HepG2 (cell line): ENCODE measurements at regions not wholly inside any gene's neighbourhood (a gene's known extent, or its start where the extent isn't known, plus 50 kb on each side); places are given as distances from the start of the nearest gene placed in this dataset.

ENCODE experiments used
- ATAC-seq: fragments of 200-7000 bp; cut with Tn5 transposase; 3 replicates; pipeline ENCODE4 v1.9.1; 2020; ENCODE audit warnings: mild to moderate bottlenecking, moderate library complexity
- BruUV-seq: library from RNA; stranded (reverse); fragments of 400-500 nt; replicated peaks from 2 replicates; lab custom pipeline; 2021; lab: Mats Ljungman, UMichigan
- CTCF ChIA-PET: fragments of 300-600 bp; formaldehyde crosslinking; extraction: SDS; loops from one replicate; lab custom pipeline; 2021; ENCODE audit warnings: low total read pairs, inconsistent platforms, low intra/inter-chr PET ratio; lab: Yijun Ruan, JAX
- POLR2A ChIA-PET: fragments of 350-600 bp; sonication (Branson Sonifier 250); formaldehyde crosslinking; loops from one replicate; lab custom pipeline; 2020; ENCODE audit warnings: antibody characterized with exemption, inconsistent platforms; lab: Yijun Ruan, JAX
- DNase-seq: peaks from one replicate; pipeline ENCODE4 v3.0.0-alpha.2; 2015; ENCODE audit warnings: low spot score
- FAIRE-seq: peaks from 3 replicates; lab custom pipeline; 2011; peaks lifted over from hg19 to GRCh38; lab: Jason Lieb, UNC
- H2AFZ ChIP-seq: one replicate; pipeline ENCODE4 v1.6.1; 2011; ENCODE audit warnings: low read length, inconsistent platforms
- H3K27ac ChIP-seq: fragments of 300-600 bp; 3 replicates; pipeline ENCODE4 v1.8.0; 2011; ENCODE audit warnings: mixed run types, mild to moderate bottlenecking, mixed read lengths, low read length, inconsistent platforms; ENCODE audit not compliant: insufficient read depth; ENCODE audit errors: extremely low read length
- H3K27me3 ChIP-seq, 2 experiments: fragments of 200-600 bp in 1 of 2; 2 replicates in 1 of 2; 3 replicates in 1 of 2; pipeline versions ENCODE4 v1.6.0 to v1.8.0; 2011; ENCODE audit warnings: low read length in 2 of 2, mild to moderate bottlenecking in 2 of 2, moderate library complexity in 2 of 2, inconsistent platforms in 1 of 2; ENCODE audit not compliant: insufficient read depth in 2 of 2, control insufficient read depth in 1 of 2
- H3K36me3 ChIP-seq, 2 experiments: fragments of 200-600 bp in 1 of 2; replicated peaks in 1 of 2; 2 replicates in 1 of 2; 3 replicates in 1 of 2; pipeline versions ENCODE4 v1.5.1 to v1.8.0; 2011; ENCODE audit warnings: low read length in 2 of 2, inconsistent platforms in 1 of 2; ENCODE audit not compliant: insufficient read depth in 2 of 2, control insufficient read depth in 1 of 2
- H3K4me1 ChIP-seq: 2 replicates; pipeline ENCODE4 v1.5.1; 2012; ENCODE audit warnings: low read length, inconsistent platforms; ENCODE audit not compliant: insufficient read depth
- H3K4me2 ChIP-seq: 2 replicates; pipeline ENCODE4 v1.6.0; 2011; ENCODE audit warnings: low read depth, low read length, inconsistent platforms
- H3K4me3 ChIP-seq, 3 experiments: fragments of 200-600 bp in 1 of 3; sonication (generic), shearing (Covaris generic) in 1 of 3; replicated peaks in 1 of 3; 2 replicates each; pipeline ENCODE4 v1.5.1; 2011 to 2016; ENCODE audit warnings: low read length in 3 of 3, inconsistent platforms in 2 of 3, low read depth in 2 of 3, mild to moderate bottlenecking in 2 of 3, control low read depth in 1 of 3, mixed read lengths in 1 of 3; ENCODE audit not compliant: insufficient read depth in 1 of 3
- H3K79me2 ChIP-seq: one replicate; pipeline ENCODE4 v1.6.1; 2011; ENCODE audit warnings: low read length, inconsistent platforms; ENCODE audit not compliant: insufficient read depth
- H3K9ac ChIP-seq: 2 replicates; pipeline ENCODE4 v1.6.0; 2011; ENCODE audit warnings: mild to moderate bottlenecking, low read depth, low read length, inconsistent platforms; ENCODE audit not compliant: insufficient read depth
- H3K9me3 ChIP-seq: 2 replicates; pipeline ENCODE4 v1.5.1; 2012; ENCODE audit warnings: mild to moderate bottlenecking, low read length
- H4K20me1 ChIP-seq: 2 replicates; pipeline ENCODE4 v1.6.0; 2011; ENCODE audit warnings: inconsistent platforms, mild to moderate bottlenecking, low read length, moderate library complexity; ENCODE audit not compliant: insufficient read depth
- FOXM1 ChIP-seq: sonication (generic); formaldehyde crosslinking; IDR thresholded peaks from 2 replicates; pipeline ENCODE4 v1.5.0; 2020; ENCODE audit warnings: missing genetic modification reagents
- MTA3 ChIP-seq: sonication (generic); formaldehyde crosslinking; IDR thresholded peaks from 2 replicates; pipeline ENCODE4 v1.4.0; 2020; ENCODE audit warnings: missing genetic modification reagents
- MTF2 ChIP-seq: sonication (generic); formaldehyde crosslinking; IDR thresholded peaks from 2 replicates; pipeline ENCODE4 v1.5.0; 2020; ENCODE audit warnings: missing genetic modification reagents, borderline replicate concordance
- NR2F1 ChIP-seq, 2 experiments: fragments of 450-650 bp in 1 of 2; formaldehyde crosslinking in 1 of 2; IDR thresholded peaks; 2 replicates each; pipeline versions ENCODE4 v1.5.0 to v1.6.1; 2016 to 2020; ENCODE audit warnings: mild to moderate bottlenecking in 1 of 2, missing compliant biosample characterization in 1 of 2, missing genetic modification reagents in 1 of 2, moderate library complexity in 1 of 2
- NRL ChIP-seq: sonication (generic); formaldehyde crosslinking; IDR thresholded peaks from 2 replicates; pipeline ENCODE4 v1.5.0; 2020; ENCODE audit warnings: missing genetic modification reagents, mild to moderate bottlenecking, moderate library complexity, borderline replicate concordance
- RXRB ChIP-seq: IDR thresholded peaks from 2 replicates; pipeline ENCODE4 v1.6.1; 2016; ENCODE audit warnings: borderline replicate concordance, missing genetic modification reagents, missing compliant biosample characterization
- TOPORS ChIP-seq: sonication (generic); formaldehyde crosslinking; IDR thresholded peaks from 2 replicates; pipeline ENCODE4 v1.8.0; 2023; ENCODE audit warnings: mild to moderate bottlenecking, missing genetic modification reagents
- YY1 ChIP-seq: IDR thresholded peaks from 2 replicates; pipeline ENCODE4 v1.6.1; 2011; ENCODE audit warnings: low read length, low read depth, moderate library complexity, mild to moderate bottlenecking; ENCODE audit not compliant: insufficient read depth, insufficient replicate concordance
- ZBTB42 ChIP-seq: sonication (generic); formaldehyde crosslinking; IDR thresholded peaks from 2 replicates; pipeline ENCODE4 v1.5.0; 2020; ENCODE audit warnings: mild to moderate bottlenecking, missing genetic modification reagents
- ZNF496 ChIP-seq: sonication (generic); formaldehyde crosslinking; IDR thresholded peaks from 2 replicates; pipeline ENCODE4 v1.8.1; 2023; ENCODE audit warnings: mild to moderate bottlenecking, moderate library complexity, missing genetic modification reagents; ENCODE audit not compliant: insufficient replicate concordance
- ZNF572 ChIP-seq: sonication (generic); formaldehyde crosslinking; IDR thresholded peaks from 2 replicates; pipeline ENCODE4 v1.5.1; 2020; ENCODE audit warnings: mild to moderate bottlenecking, missing genetic modification reagents
- ZNF883 ChIP-seq: sonication (generic); formaldehyde crosslinking; IDR thresholded peaks from 2 replicates; pipeline ENCODE4 v1.5.1; 2020; ENCODE audit warnings: mild to moderate bottlenecking, missing genetic modification reagents; ENCODE audit errors: not compliant biosample characterization
- WGBS: methylation state at CpG from one replicate; pipeline ENCODE4 v1.1.6; 2017; ENCODE audit warnings: low lambda C conversion rate; 5-methylcytosine and 5-hydroxymethylcytosine counted together
- in situ Hi-C: cut with HindIII; loops from 2 replicates; pipeline ENCODE4 v1.10.0; 2017; ENCODE audit warnings: low pct_unique_long_range_greater_than_20kb; ENCODE audit not compliant: extremely low pct_ligation_motif_present
- intact Hi-C: fragments of 100-400 bp; cut with micrococcal nuclease; formaldehyde crosslinking; loops from one replicate; pipeline ENCODE4 v1.10.0; 2022; ENCODE audit not compliant: unreplicated experiment
- TF ChIP-seq, protein P1 (sequence below): sonication (generic); formaldehyde crosslinking; IDR thresholded peaks from 2 replicates; pipeline ENCODE4 v1.4.0; 2020; ENCODE audit warnings: missing genetic modification reagents, borderline replicate concordance
- TF ChIP-seq, protein P2 (sequence below): sonication (generic); formaldehyde crosslinking; IDR thresholded peaks from 2 replicates; pipeline ENCODE4 v1.5.1; 2020; ENCODE audit warnings: mild to moderate bottlenecking, missing genetic modification reagents, borderline replicate concordance
- TF ChIP-seq, protein P3 (sequence below): sonication (generic); formaldehyde crosslinking; IDR thresholded peaks from 2 replicates; pipeline ENCODE4 v1.8.1; 2022; ENCODE audit warnings: mild to moderate bottlenecking, missing genetic modification reagents
- TF ChIP-seq, protein P4 (sequence below): sonication (generic); formaldehyde crosslinking; conservative IDR thresholded peaks from 2 replicates; pipeline ENCODE4 v1.4.0; 2020; ENCODE audit warnings: missing genetic modification reagents

DNA sequence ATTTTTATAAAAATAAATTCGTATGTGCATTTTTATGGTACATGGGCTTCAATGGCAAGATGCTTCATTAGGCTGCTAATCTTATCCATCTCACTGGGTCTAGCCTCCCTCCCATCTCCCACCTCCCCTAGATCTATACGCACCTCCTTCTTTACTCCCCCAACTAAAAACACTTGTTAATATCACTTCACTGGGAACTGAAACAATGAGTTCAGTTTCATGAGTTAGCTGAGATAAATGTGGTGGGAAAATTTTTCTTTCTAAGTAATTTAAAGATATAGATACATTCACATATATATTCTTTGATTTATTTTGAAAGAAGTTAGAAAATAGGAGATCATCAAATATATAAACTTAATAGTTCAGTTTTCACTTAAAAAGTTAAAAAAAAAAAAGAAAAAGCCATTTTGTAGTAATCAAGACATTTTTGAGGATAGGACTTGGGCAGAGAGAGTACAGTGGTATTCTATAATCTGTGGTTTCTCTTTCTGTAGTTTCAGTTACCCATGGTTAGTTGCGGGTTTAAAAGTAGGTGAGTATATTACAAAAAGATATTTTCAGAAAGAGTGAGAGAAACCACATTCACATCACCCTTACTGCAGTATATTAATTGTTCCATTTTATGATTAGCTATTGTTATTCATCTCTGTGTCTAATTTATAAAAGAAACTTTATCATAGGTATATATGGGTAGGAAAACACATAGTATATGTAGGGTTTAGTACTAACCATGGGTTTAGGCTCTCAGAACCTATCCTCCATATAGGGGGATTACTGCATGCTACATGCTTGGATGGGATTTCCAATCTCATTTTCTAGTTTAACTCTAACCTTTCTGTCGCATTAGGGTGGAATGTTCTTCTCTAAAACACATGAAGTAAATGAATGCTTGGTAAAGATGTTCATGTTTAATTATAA lies 316.0 kb upstream of the CBLB start:
- Histone ChIP-seq H3K9me3 (no peaks in the 10 kb centered on the region), H3K4me3 (no peak overlapping the region), H3K4me2 (no peak overlapping the region), H3K9ac (no peak overlapping the region), H3K27ac (no peak overlapping the region), H3K4me1 (no peaks in the 10 kb centered on the region), H3K27me3 (no peaks in the 10 kb centered on the region), H2AFZ (no peak overlapping the region), H3K79me2 (no peaks in the 10 kb centered on the region), H4K20me1 (no peaks in the 10 kb centered on the region), H3K36me3 (no peaks in the 10 kb centered on the region)
- intact Hi-C loops: no loop called here
- FAIRE-seq (no peak), ATAC-seq (no peak), DNase-seq (no peak)
- in situ Hi-C loops: no loop called here
- 8% methylated on average over 4 of the region's 4 CpGs for WGBS
- POLR2A ChIA-PET: no interaction called here
- no TSS peak for BruUV-seq
- CTCF ChIA-PET: no interaction called here
- TF ChIP-seq NR2F1 (CRISPR knock-in tag; IDR thresholded peaks at IDR 0.05): no peak
- TF ChIP-seq, protein P1, sequence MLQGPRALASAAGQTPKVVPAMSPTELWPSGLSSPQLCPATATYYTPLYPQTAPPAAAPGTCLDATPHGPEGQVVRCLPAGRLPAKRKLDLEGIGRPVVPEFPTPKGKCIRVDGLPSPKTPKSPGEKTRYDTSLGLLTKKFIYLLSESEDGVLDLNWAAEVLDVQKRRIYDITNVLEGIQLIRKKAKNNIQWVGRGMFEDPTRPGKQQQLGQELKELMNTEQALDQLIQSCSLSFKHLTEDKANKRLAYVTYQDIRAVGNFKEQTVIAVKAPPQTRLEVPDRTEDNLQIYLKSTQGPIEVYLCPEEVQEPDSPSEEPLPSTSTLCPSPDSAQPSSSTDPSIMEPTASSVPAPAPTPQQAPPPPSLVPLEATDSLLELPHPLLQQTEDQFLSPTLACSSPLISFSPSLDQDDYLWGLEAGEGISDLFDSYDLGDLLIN: no peak
- TF ChIP-seq, protein P2, sequence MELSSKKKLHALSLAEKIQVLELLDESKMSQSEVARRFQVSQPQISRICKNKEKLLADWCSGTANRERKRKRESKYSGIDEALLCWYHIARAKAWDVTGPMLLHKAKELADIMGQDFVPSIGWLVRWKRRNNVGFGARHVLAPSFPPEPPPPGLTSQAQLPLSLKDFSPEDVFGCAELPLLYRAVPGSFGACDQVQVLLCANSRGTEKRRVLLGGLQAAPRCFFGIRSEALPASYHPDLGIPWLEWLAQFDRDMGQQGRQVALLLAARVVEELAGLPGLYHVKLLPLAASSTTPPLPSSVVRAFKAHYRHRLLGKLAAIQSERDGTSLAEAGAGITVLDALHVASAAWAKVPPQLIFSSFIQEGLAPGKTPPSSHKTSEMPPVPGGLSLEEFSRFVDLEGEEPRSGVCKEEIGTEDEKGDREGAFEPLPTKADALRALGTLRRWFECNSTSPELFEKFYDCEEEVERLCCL (CRISPR knock-in tag): no peak
- no peak for TF ChIP-seq ZNF572 (CRISPR knock-in tag)
- no peak for TF ChIP-seq TOPORS (CRISPR knock-in tag)
- TF ChIP-seq ZNF883 (CRISPR knock-in tag): no peak
- no peak for TF ChIP-seq RXRB
- TF ChIP-seq FOXM1 (CRISPR knock-in tag): no peak
- TF ChIP-seq YY1: no peak
- no peak for TF ChIP-seq ZBTB42 (CRISPR knock-in tag)
- TF ChIP-seq MTA3 (CRISPR knock-in tag): no peak
- TF ChIP-seq, protein P3, sequence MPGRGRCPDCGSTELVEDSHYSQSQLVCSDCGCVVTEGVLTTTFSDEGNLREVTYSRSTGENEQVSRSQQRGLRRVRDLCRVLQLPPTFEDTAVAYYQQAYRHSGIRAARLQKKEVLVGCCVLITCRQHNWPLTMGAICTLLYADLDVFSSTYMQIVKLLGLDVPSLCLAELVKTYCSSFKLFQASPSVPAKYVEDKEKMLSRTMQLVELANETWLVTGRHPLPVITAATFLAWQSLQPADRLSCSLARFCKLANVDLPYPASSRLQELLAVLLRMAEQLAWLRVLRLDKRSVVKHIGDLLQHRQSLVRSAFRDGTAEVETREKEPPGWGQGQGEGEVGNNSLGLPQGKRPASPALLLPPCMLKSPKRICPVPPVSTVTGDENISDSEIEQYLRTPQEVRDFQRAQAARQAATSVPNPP (CRISPR knock-in tag): no peak
- no peak for TF ChIP-seq MTF2 (CRISPR knock-in tag)
- no peak for TF ChIP-seq ZNF496 (CRISPR knock-in tag)
- no peak for TF ChIP-seq NRL (CRISPR knock-in tag)
- TF ChIP-seq, protein P4, sequence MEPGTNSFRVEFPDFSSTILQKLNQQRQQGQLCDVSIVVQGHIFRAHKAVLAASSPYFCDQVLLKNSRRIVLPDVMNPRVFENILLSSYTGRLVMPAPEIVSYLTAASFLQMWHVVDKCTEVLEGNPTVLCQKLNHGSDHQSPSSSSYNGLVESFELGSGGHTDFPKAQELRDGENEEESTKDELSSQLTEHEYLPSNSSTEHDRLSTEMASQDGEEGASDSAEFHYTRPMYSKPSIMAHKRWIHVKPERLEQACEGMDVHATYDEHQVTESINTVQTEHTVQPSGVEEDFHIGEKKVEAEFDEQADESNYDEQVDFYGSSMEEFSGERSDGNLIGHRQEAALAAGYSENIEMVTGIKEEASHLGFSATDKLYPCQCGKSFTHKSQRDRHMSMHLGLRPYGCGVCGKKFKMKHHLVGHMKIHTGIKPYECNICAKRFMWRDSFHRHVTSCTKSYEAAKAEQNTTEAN (CRISPR knock-in tag): no peak
